ENCODE measurements at regions not wholly inside any gene's neighbourhood (a gene's known extent, or its start where the extent isn't known, plus 50 kb on each side); places are given as distances from the start of the nearest gene placed in this dataset.

DNA sequence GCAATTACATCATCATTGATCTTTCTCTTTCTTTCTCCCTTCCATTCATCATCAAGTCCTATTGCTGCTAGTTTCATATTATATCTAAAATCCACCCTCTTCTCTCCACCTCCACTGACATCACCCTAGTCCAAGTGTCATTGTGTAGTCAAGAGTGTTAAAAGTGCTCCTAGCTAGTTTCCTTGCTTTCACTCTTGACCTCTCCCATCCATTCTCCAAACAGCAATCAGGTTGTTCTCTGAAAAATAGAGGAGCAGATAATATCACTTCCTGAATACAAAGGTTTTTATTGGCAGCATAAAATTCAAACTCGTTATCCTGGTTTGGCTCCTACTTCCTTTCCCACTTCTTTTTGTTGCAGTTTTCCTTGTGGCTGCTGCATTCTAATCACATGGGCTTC, 61.6 kb upstream of the PHF14 start:
- H3K9me3 ChIP-seq (ENCODE audit: control insufficient read depth in 1 of 2, insufficient read depth in 1 of 2, low read length in 2 of 2): peaks cover 0 to 6% of the 10 kb centered on the region in 2 experiments
- Mint-ChIP-seq H3K36me3 (ENCODE audit: low read depth) (peaks cover 4% of the 10 kb centered on the region), H3K4me1 (ENCODE audit: low read depth) (no peaks in the 10 kb centered on the region), H3K27me3 (peaks cover 20% of the 10 kb centered on the region), H3K9me3 (peaks cover 4% of the 10 kb centered on the region), H3K4me3 (no peak overlapping the region), H3K27ac (no peak overlapping the region)
- TF ChIP-seq, protein P1, sequence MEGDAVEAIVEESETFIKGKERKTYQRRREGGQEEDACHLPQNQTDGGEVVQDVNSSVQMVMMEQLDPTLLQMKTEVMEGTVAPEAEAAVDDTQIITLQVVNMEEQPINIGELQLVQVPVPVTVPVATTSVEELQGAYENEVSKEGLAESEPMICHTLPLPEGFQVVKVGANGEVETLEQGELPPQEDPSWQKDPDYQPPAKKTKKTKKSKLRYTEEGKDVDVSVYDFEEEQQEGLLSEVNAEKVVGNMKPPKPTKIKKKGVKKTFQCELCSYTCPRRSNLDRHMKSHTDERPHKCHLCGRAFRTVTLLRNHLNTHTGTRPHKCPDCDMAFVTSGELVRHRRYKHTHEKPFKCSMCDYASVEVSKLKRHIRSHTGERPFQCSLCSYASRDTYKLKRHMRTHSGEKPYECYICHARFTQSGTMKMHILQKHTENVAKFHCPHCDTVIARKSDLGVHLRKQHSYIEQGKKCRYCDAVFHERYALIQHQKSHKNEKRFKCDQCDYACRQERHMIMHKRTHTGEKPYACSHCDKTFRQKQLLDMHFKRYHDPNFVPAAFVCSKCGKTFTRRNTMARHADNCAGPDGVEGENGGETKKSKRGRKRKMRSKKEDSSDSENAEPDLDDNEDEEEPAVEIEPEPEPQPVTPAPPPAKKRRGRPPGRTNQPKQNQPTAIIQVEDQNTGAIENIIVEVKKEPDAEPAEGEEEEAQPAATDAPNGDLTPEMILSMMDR (IDR thresholded peaks at IDR 0.05): no peak
- intact Hi-C loops (cut with DNase I, micrococcal nuclease): no loop called here
- no peaks in the 10 kb centered on the region for H3K27me3 ChIP-seq (ENCODE audit: control insufficient read depth in 1 of 2, insufficient read depth in 2 of 2, low read length in 2 of 2)
- POLR2A ChIA-PET: no interaction called here
- DNase-seq (no peak), ATAC-seq (ENCODE audit: poor library complexity) (no peak)
- no peaks in the 10 kb centered on the region for H3K4me1 ChIP-seq (ENCODE audit: insufficient read depth, low read length)
- H3K27ac ChIP-seq (ENCODE audit: low read depth in 1 of 2, low read length in 2 of 2): no peak overlapping the region
- H3K36me3 ChIP-seq (ENCODE audit: insufficient read depth, low read length): no peaks in the 10 kb centered on the region
- CTCF ChIA-PET: no interaction called here
- H3K4me3 ChIP-seq (ENCODE audit: low read length): no peak overlapping the region

DNA sequence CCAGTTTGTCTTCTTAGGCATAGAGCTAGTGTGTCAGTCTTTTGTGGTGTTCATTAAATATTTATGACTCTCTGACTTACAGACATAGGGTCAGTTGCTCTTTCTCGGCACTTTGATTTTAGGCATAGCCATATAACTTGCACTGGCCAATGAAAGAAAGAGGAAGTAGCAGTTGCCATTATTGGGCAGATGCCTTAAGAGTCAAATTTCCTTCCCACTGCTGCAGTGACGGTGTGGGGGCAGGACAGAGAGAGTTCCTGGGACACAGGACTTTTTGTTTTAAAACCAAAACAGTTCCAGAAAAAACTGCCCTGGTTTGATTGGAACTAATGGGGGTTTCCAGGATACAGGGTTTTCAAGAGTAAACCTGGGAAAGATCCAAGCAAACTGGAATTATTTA, 60.2 kb upstream of the PHF14 start:
- Mint-ChIP-seq H3K27me3 (peaks cover 23% of the 10 kb centered on the region), H3K9me3 (peaks cover 4% of the 10 kb centered on the region), H3K36me3 (ENCODE audit: low read depth) (peaks cover 4% of the 10 kb centered on the region), H3K27ac (no peak overlapping the region), H3K4me3 (no peak overlapping the region), H3K4me1 (ENCODE audit: low read depth) (no peaks in the 10 kb centered on the region)
- H3K4me3 ChIP-seq (ENCODE audit: low read length): no peak overlapping the region
- ChIA-PET CTCF (no interaction called here), POLR2A (no interaction called here)
- TF ChIP-seq, protein P1 (IDR thresholded peaks at IDR 0.05): no peak
- ATAC-seq (ENCODE audit: poor library complexity) (no peak), DNase-seq (no peak)
- no peaks in the 10 kb centered on the region for H3K36me3 ChIP-seq (ENCODE audit: insufficient read depth, low read length)
- H3K4me1 ChIP-seq (ENCODE audit: insufficient read depth, low read length): no peaks in the 10 kb centered on the region
- H3K9me3 ChIP-seq (ENCODE audit: control insufficient read depth in 1 of 2, insufficient read depth in 1 of 2, low read length in 2 of 2): peaks cover 0 to 6% of the 10 kb centered on the region in 2 experiments
- no peaks in the 10 kb centered on the region for H3K27me3 ChIP-seq (ENCODE audit: control insufficient read depth in 1 of 2, insufficient read depth in 2 of 2, low read length in 2 of 2)
- intact Hi-C loops (cut with DNase I, micrococcal nuclease): no loop called here
- H3K27ac ChIP-seq (ENCODE audit: low read depth in 1 of 2, low read length in 2 of 2): no peak overlapping the region

DNA sequence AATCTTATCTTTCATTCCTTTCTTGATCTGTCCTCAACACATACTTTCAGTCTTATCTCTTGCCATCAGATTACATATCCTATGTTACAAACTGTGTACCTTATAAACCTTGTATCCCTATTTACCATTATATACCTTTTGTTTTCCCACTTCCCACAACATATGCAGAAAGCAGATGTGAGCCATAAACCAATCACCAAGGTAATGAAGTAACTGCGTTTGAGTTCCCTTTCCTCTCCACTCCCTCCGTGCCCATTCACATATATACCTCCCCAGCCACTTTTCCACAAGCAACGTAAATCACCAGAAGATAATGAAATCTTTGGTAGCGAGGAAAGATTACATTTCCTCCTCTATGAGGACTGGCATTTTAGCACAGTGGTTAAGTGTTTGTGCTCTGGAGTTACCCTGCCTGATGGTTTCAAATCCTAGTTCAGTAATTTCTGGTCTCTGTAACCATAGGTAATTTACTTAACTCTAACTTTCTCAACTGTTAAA, 55.5 kb upstream of the PHF14 start:
- CTCF ChIA-PET: no interaction called here

More for the DNA sequence above, 55.5 kb upstream of the PHF14 start:
- H3K27me3 ChIP-seq (ENCODE audit: control insufficient read depth in 1 of 2, insufficient read depth in 2 of 2, low read length in 2 of 2): no peaks in the 10 kb centered on the region
- Mint-ChIP-seq H3K27me3 (peaks cover 18% of the 10 kb centered on the region), H3K4me1 (ENCODE audit: low read depth) (peaks cover 4% of the 10 kb centered on the region), H3K27ac (no peak overlapping the region), H3K9me3 (no peaks in the 10 kb centered on the region), H3K4me3 (no peak overlapping the region), H3K36me3 (ENCODE audit: low read depth) (no peaks in the 10 kb centered on the region)
- no peaks in the 10 kb centered on the region for H3K36me3 ChIP-seq (ENCODE audit: insufficient read depth, low read length)
- DNase-seq (no peak), ATAC-seq (ENCODE audit: poor library complexity) (no peak)
- H3K4me3 ChIP-seq (ENCODE audit: low read length): no peak overlapping the region
- no peaks in the 10 kb centered on the region for H3K9me3 ChIP-seq (ENCODE audit: control insufficient read depth in 1 of 2, insufficient read depth in 1 of 2, low read length in 2 of 2)
- TF ChIP-seq, protein P1 (IDR thresholded peaks at IDR 0.05): no peak
- POLR2A ChIA-PET: no interaction called here
- H3K4me1 ChIP-seq (ENCODE audit: insufficient read depth, low read length): no peaks in the 10 kb centered on the region
- no peak overlapping the region for H3K27ac ChIP-seq (ENCODE audit: low read depth in 1 of 2, low read length in 2 of 2)
- intact Hi-C loops (cut with DNase I, micrococcal nuclease): no loop called here
